ENCODE measurements at regions not wholly inside any gene's neighbourhood (a gene's known extent, or its start where the extent isn't known, plus 50 kb on each side); places are given as distances from the start of the nearest gene placed in this dataset.

- no peak for DNase-seq (ENCODE audit: low read depth, low spot score)
Observed at GRCh38 chr16:51337662-51338061, 186.6 kb upstream of the SALL1 start.

- no peak for DNase-seq (ENCODE audit: low read depth, low spot score)
Observed at GRCh38 chr16:51328733-51329132, 177.7 kb upstream of the SALL1 start.

DNA sequence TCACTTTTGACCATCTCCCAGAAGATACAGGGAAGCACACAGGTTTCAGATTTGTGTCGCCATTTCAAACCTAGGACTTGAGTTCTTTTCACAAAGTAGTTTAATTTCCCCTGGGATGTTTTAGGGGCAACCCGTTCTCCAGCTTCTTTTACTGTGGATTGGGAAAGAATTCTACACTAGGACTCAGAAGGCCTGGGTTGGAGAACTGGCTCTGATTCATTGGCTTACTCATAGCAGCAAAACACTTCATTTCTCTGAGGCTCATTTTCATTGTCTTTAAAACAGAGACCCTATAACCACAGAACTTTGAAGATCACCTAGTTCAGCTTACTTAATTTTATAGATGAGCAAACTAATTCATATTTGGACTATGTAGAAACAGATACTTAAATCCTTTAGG, 175.9 kb upstream of the SALL1 start:
- no peak for DNase-seq (ENCODE audit: low read depth, low spot score)

DNA sequence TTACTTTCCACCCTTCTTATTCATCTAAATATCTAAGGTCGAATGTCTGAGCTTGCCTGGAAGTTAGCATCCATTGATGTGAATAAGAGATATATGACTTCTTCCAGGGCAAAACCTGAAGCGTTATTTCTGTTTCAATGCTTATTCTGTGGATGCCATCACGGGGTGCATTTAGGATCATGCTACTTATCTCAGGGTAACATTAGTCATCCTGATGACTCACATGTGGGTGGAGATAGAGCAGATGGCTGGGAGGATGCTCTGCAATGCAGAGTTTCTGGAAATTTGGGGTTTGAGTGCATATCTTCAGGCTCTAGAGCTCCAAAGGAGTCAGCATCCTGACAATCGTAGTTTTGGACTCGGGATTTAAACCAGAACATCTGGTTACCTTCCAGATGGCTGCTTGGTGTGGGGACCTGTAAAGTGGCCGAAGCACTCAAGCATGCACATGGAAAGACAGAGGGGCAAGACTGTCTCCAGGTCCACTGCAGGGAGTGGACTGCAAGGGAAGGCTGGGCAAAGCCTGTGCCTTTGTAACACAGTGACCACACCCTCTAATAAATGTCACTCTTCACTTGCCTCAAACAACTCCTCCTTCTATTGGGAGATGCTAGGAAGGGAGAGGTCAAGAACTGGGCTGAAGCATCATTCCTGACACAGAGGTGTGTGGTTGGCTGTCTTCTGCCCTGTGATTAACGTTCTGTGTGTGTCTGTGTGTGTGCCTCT, 175.2 kb upstream of the SALL1 start:
- peak; percentile 21 for DNase-seq (ENCODE audit: low read depth, low spot score)

- DNase-seq (ENCODE audit: low read depth, low spot score) = no peak
Observed at GRCh38 chr16:51321251-51321650, 170.2 kb upstream of the SALL1 start.

- DNase-seq (ENCODE audit: low read depth, low spot score) = no peak
Observed at GRCh38 chr16:51317575-51317974, 166.5 kb upstream of the SALL1 start.

DNA sequence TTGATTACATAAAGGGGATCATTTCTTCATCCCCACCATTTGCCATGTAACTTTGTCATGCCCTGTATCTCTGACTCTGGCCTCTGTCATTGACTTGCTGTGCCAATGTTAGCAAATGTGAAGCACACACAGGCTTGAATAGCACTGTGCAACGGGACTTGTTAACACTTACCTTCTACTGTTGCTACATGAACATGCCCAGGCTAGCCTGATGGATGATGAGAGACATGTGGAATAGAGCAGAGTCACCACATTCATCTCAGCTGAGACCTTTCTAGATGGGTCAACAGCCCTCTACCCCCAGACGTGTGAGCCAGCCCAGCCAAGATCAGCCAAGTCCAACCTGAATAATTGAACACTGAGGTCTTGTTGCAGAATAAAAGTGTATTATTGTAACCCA, 162.1 kb upstream of the SALL1 start:
- no peak for DNase-seq (ENCODE audit: low read depth, low spot score)

DNA sequence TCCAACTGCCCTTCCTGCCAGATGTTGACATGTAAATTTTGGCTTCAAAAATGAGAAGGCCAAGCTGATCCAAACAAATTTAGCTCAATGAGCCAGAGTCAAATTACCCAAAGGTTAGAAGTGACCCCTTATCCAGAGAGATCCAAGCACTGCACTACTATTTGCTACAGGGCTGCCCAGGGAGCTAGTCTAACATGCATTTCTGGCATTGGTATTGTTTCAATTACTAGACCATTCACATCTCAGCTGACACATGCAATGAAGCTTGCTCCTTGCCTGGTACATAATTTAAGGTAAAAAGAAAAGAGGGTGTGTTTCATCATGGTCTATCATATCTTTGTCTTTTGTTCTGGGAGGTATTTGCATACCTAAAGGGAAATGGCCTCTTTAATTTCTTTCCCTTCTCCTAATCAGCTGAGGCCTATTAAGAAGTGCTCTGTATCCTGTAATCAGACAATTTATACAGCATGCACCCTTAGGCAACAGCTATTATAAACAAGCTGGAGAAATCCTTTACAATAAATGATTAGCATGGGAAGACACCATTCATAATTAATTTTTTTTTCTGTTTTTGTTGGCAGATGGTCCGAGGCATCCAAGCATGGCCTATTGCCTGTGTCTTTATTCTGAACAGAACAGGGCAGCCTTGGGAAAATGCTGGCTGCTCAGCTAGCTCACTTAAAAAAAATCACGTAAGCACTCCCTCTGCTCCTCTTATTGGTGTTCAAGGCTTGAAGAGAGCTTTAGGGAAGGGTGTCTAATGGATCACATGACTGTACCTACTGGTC, 161.5 kb upstream of the SALL1 start:
- DNase-seq (ENCODE audit: low read depth, low spot score) = no peak

- no peak for DNase-seq (ENCODE audit: low read depth, low spot score)
Observed at GRCh38 chr16:51310159-51310558, 159.1 kb upstream of the SALL1 start.

GRCh38 chr16:51306886-51307595, 156.0 kb upstream of the SALL1 start:
- no peak for DNase-seq (ENCODE audit: low read depth, low spot score)

GRCh38 chr16:51306116-51306515, 155.0 kb upstream of the SALL1 start:
- DNase-seq (ENCODE audit: low read depth, low spot score) = no peak

- no peak for DNase-seq (ENCODE audit: low read depth, low spot score)
Observed at GRCh38 chr16:51305337-51305736, 154.3 kb upstream of the SALL1 start.

GRCh38 chr16:51302042-51302441, 151.0 kb upstream of the SALL1 start:
- no peak for DNase-seq (ENCODE audit: low read depth, low spot score)

- no peak for DNase-seq (ENCODE audit: low read depth, low spot score)
Observed at GRCh38 chr16:51298800-51299199, 147.7 kb upstream of the SALL1 start.

GRCh38 chr16:51290442-51291285, 139.6 kb upstream of the SALL1 start:
- DNase-seq (ENCODE audit: low read depth, low spot score) = no peak

- no peak for DNase-seq (ENCODE audit: low read depth, low spot score)
Observed at GRCh38 chr16:51289336-51289735, 138.3 kb upstream of the SALL1 start.

GRCh38 chr16:51287121-51287755, 136.2 kb upstream of the SALL1 start:
- no peak for DNase-seq (ENCODE audit: low read depth, low spot score)

DNA sequence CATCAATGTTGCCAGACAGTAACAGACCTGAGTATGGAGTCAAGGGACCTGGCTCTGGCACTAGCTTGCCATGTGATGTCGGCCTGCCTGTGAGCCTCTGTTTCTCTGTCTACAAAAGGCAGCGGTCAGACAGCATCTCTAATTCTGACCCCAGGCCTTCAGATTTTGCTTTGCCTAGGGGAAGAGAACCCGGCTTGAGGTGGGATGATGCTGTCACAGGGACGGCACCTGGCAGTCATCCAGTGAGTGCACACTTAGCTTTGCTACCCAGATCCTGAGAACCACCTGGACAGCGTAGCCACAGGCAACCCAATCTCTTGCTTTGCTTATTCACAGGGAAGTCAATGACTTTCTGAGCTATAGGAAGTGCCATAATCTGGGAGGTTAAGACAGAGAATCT, 135.2 kb upstream of the SALL1 start:
- DNase-seq (ENCODE audit: low read depth, low spot score) = no peak

- DNase-seq (ENCODE audit: low read depth, low spot score) = no peak
Observed at GRCh38 chr16:51276336-51276735, 125.3 kb upstream of the SALL1 start.

DNA sequence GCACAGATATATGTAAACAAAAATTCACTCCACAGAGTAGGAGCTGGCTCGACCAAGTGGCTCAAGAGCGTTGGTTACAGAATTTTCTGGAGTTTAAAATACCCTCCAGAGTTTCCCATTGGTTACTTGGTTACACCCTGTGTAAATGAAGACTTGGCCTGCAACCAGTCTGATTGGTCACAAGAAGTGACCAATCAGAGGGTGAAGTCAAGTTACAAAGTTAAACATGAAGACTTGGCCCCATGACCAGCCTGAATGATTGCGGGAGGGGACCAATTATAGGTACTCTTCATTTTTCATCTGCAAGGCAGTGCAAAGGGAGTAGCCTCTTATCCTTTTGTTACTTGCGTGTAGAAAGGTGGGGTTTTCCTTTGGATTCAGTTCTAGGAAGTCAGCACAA, 121.3 kb upstream of the SALL1 start:
- no peak for DNase-seq (ENCODE audit: low read depth, low spot score)

GRCh38 chr16:51271156-51271701, 120.2 kb upstream of the SALL1 start:
- no peak for DNase-seq (ENCODE audit: low read depth, low spot score)
